ENCODE measurements at regions not wholly inside any gene's neighbourhood (a gene's known extent, or its start where the extent isn't known, plus 50 kb on each side); places are given as distances from the start of the nearest gene placed in this dataset.

DNA sequence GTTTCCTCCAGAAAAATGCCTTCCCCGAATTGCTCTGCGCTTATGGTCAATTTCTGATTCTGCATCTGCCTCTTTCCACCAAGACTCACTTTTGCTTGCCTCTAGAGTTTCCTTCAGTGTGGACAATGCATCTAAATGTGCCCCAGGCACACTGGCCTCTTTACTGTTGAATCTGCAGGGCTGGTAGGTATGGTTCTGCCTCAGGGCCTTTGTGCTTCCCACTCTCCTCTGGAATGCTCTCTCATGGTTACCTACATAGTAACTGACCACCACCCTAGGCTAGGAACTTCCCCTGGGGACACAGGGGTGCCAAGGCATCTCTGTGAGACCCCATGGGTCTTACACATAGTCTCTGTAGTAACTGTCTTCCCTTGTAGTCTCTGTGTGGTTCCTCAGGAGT lies 1258.6 kb downstream of the CDH12 start:
- Histone ChIP-seq H3K36me3 (ENCODE audit: control insufficient read depth in 2 of 2, insufficient read depth in 2 of 2, low read length in 1 of 2) (no peaks in the 10 kb centered on the region), H3K27me3 (replicated peaks in 1 of 2; ENCODE audit: control insufficient read depth in 2 of 2, insufficient read depth in 2 of 2, low read length in 1 of 2) (no peaks in the 10 kb centered on the region), H3K79me2 (ENCODE audit: control insufficient read depth, insufficient read depth, low read length) (no peaks in the 10 kb centered on the region), H2AFZ (ENCODE audit: control insufficient read depth, low read depth, low read length) (no peak overlapping the region), H3K4me1 (ENCODE audit: control insufficient read depth, insufficient read depth, low read length) (no peaks in the 10 kb centered on the region), H3K4me3 (no peak overlapping the region), H4K20me1 (ENCODE audit: control insufficient read depth, insufficient read depth) (no peaks in the 10 kb centered on the region), H3K9ac (ENCODE audit: control insufficient read depth, insufficient read depth, low read length) (no peak overlapping the region), H3K27ac (ENCODE audit: control insufficient read depth, insufficient read depth) (no peak overlapping the region), H3K9me3 (replicated peaks; ENCODE audit: control insufficient read depth, insufficient read depth, low read length) (no peaks in the 10 kb centered on the region), H3K4me2 (ENCODE audit: control insufficient read depth, insufficient read depth) (no peak overlapping the region)
- SMC1A ChIA-PET (ENCODE audit: uncharacterized antibody, unreplicated experiment) = no interaction called here
- intact Hi-C loops (cut with micrococcal nuclease; ENCODE audit: unreplicated experiment) = no loop called here
- FAIRE-seq = no peak
- POLR2A ChIA-PET = no interaction called here
- BruUV-seq (replicated peaks) = no TSS peak
- WGBS (ENCODE audit: insufficient coverage, insufficient replicate concordance, low lambda C conversion rate, missing lambda C conversion rate) = 57% methylated on average over 2 of the region's 2 CpGs
- ATAC-seq = no peak
- DNase-seq (ENCODE audit: low read depth, low spot score) = no peak
- CTCF ChIA-PET = no interaction called here
- in situ Hi-C loops (cut with MboI) = no loop called here
- RAD21 ChIA-PET (ENCODE audit: unreplicated experiment) = no interaction called here
- TF ChIP-seq RB1 (IDR thresholded peaks at IDR 0.05; ENCODE audit: borderline replicate concordance) (no peak), RELA (IDR thresholded peaks at IDR 0.05; ENCODE audit: borderline replicate concordance, partially characterized antibody) (no peak), TARDBP (IDR thresholded peaks at IDR 0.05; ENCODE audit: borderline replicate concordance) (no peak), CBX3 (IDR thresholded peaks at IDR 0.05; ENCODE audit: borderline replicate concordance, low read depth) (no peak), SUZ12 (IDR thresholded peaks at IDR 0.05; ENCODE audit: unreplicated experiment) (no peak), TCF12 (IDR thresholded peaks at IDR 0.05; ENCODE audit: low read depth, low read length) (no peak), ZNF384 (IDR thresholded peaks at IDR 0.05; ENCODE audit: borderline replicate concordance, low read depth, low read length) (no peak), RUNX3 (IDR thresholded peaks at IDR 0.05; ENCODE audit: low read length) (no peak), NBN (IDR thresholded peaks at IDR 0.05) (no peak), MYB (IDR thresholded peaks at IDR 0.05; ENCODE audit: borderline replicate concordance, low read depth, low read length) (no peak)
- TF ChIP-seq, protein P1, sequence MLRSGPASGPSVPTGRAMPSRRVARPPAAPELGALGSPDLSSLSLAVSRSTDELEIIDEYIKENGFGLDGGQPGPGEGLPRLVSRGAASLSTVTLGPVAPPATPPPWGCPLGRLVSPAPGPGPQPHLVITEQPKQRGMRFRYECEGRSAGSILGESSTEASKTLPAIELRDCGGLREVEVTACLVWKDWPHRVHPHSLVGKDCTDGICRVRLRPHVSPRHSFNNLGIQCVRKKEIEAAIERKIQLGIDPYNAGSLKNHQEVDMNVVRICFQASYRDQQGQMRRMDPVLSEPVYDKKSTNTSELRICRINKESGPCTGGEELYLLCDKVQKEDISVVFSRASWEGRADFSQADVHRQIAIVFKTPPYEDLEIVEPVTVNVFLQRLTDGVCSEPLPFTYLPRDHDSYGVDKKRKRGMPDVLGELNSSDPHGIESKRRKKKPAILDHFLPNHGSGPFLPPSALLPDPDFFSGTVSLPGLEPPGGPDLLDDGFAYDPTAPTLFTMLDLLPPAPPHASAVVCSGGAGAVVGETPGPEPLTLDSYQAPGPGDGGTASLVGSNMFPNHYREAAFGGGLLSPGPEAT (IDR thresholded peaks at IDR 0.05; ENCODE audit: low read depth) = no peak
- TF ChIP-seq, protein P2, sequence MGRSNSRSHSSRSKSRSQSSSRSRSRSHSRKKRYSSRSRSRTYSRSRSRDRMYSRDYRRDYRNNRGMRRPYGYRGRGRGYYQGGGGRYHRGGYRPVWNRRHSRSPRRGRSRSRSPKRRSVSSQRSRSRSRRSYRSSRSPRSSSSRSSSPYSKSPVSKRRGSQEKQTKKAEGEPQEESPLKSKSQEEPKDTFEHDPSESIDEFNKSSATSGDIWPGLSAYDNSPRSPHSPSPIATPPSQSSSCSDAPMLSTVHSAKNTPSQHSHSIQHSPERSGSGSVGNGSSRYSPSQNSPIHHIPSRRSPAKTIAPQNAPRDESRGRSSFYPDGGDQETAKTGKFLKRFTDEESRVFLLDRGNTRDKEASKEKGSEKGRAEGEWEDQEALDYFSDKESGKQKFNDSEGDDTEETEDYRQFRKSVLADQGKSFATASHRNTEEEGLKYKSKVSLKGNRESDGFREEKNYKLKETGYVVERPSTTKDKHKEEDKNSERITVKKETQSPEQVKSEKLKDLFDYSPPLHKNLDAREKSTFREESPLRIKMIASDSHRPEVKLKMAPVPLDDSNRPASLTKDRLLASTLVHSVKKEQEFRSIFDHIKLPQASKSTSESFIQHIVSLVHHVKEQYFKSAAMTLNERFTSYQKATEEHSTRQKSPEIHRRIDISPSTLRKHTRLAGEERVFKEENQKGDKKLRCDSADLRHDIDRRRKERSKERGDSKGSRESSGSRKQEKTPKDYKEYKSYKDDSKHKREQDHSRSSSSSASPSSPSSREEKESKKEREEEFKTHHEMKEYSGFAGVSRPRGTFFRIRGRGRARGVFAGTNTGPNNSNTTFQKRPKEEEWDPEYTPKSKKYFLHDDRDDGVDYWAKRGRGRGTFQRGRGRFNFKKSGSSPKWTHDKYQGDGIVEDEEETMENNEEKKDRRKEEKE (IDR thresholded peaks at IDR 0.05) = no peak
- TF ChIP-seq, protein P3, sequence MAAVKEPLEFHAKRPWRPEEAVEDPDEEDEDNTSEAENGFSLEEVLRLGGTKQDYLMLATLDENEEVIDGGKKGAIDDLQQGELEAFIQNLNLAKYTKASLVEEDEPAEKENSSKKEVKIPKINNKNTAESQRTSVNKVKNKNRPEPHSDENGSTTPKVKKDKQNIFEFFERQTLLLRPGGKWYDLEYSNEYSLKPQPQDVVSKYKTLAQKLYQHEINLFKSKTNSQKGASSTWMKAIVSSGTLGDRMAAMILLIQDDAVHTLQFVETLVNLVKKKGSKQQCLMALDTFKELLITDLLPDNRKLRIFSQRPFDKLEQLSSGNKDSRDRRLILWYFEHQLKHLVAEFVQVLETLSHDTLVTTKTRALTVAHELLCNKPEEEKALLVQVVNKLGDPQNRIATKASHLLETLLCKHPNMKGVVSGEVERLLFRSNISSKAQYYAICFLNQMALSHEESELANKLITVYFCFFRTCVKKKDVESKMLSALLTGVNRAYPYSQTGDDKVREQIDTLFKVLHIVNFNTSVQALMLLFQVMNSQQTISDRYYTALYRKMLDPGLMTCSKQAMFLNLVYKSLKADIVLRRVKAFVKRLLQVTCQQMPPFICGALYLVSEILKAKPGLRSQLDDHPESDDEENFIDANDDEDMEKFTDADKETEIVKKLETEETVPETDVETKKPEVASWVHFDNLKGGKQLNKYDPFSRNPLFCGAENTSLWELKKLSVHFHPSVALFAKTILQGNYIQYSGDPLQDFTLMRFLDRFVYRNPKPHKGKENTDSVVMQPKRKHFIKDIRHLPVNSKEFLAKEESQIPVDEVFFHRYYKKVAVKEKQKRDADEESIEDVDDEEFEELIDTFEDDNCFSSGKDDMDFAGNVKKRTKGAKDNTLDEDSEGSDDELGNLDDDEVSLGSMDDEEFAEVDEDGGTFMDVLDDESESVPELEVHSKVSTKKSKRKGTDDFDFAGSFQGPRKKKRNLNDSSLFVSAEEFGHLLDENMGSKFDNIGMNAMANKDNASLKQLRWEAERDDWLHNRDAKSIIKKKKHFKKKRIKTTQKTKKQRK (IDR thresholded peaks at IDR 0.05; ENCODE audit: low read depth, low read length) = no peak
- TF ChIP-seq, protein P4, sequence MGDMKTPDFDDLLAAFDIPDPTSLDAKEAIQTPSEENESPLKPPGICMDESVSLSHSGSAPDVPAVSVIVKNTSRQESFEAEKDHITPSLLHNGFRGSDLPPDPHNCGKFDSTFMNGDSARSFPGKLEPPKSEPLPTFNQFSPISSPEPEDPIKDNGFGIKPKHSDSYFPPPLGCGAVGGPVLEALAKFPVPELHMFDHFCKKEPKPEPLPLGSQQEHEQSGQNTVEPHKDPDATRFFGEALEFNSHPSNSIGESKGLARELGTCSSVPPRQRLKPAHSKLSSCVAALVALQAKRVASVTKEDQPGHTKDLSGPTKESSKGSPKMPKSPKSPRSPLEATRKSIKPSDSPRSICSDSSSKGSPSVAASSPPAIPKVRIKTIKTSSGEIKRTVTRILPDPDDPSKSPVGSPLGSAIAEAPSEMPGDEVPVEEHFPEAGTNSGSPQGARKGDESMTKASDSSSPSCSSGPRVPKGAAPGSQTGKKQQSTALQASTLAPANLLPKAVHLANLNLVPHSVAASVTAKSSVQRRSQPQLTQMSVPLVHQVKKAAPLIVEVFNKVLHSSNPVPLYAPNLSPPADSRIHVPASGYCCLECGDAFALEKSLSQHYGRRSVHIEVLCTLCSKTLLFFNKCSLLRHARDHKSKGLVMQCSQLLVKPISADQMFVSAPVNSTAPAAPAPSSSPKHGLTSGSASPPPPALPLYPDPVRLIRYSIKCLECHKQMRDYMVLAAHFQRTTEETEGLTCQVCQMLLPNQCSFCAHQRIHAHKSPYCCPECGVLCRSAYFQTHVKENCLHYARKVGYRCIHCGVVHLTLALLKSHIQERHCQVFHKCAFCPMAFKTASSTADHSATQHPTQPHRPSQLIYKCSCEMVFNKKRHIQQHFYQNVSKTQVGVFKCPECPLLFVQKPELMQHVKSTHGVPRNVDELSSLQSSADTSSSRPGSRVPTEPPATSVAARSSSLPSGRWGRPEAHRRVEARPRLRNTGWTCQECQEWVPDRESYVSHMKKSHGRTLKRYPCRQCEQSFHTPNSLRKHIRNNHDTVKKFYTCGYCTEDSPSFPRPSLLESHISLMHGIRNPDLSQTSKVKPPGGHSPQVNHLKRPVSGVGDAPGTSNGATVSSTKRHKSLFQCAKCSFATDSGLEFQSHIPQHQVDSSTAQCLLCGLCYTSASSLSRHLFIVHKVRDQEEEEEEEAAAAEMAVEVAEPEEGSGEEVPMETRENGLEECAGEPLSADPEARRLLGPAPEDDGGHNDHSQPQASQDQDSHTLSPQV (IDR thresholded peaks at IDR 0.05) = no peak

All from GM12878 (cell line).